SK-N-SH treated with all-trans-retinoic acid at 6 μM for 48 hours (cell line): ENCODE measurements at regions not wholly inside any gene's neighbourhood (a gene's known extent, or its start where the extent isn't known, plus 50 kb on each side); places are given as distances from the start of the nearest gene placed in this dataset.

Experiments
- BACH2 ChIP-seq: fragments of 250-450 bp; sonication (Bioruptor Pico); IDR thresholded peaks from 2 replicates; pipeline ENCODE4 v1.9.0; 2021; ENCODE audit warnings: mild to moderate bottlenecking, borderline replicate concordance
- PATZ1 ChIP-seq: fragments of 250-450 bp; sonication (Bioruptor Pico); IDR thresholded peaks from 2 replicates; pipeline ENCODE4 v1.8.0; 2020; ENCODE audit warnings: mild to moderate bottlenecking, moderate library complexity, borderline replicate concordance
- POU6F1 ChIP-seq: fragments of 250-450 bp; sonication (Bioruptor Pico); IDR thresholded peaks from 2 replicates; pipeline ENCODE4 v1.8.0; 2021; ENCODE audit warnings: low read depth, mild to moderate bottlenecking, moderate library complexity, borderline replicate concordance
- SNAI2 ChIP-seq: fragments of 250-450 bp; sonication (Bioruptor Pico); IDR thresholded peaks from 2 replicates; pipeline ENCODE4 v1.5.0; 2020; ENCODE audit warnings: mild to moderate bottlenecking, moderate library complexity
- ZC3H10 ChIP-seq: fragments of 250-450 bp; sonication (Bioruptor Pico); IDR thresholded peaks from 2 replicates; pipeline ENCODE4 v1.5.1; 2021; ENCODE audit warnings: mild to moderate bottlenecking, moderate library complexity
- ZFP30 ChIP-seq: fragments of 450-650 bp; formaldehyde crosslinking; IDR thresholded peaks from 2 replicates; pipeline ENCODE4 v1.5.0; 2022; ENCODE audit warnings: mild to moderate bottlenecking, moderate library complexity

DNA sequence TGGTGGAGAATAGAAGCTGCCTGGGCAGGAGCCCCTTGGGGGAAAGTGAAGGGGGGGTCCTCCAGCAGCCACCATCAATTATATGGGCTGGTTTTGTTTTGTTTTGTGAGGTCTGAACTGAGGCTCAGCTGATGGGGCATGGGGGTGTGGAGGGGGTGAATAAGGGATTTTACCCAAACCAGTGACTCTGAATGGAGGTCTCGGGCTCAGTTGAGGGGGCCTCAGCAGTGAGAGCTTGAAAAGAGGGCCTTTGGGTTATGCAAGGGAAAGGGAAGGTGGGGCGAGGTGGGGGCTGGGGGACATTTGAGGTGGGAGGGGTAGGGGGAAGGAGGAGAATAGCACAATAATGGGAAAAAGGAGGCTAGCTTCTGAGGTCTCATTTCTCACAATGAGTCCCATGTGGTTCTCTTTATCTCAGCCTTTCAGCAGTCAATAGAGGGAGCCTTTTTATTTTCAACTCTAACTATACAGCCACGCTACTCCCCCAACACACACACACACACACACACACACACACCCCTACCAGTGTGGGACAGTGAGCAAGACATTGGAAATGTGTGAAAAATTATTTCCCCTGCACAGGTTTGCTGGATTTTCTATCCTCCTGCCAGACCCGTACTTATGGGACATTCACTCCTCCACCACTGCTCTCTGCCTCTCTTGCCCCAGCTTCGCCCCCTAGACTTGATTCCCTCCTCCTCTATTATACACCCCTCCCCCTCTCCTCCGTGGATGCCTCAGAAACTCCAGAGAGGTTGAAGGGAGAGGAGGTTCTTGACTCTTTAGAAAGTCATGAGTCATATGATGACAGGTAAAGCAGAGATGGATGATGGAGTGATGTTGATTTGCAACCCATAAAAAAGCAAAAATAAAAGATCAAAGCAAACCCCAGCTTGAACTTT lies 96.0 kb downstream of the GTPBP8 start:
- TF ChIP-seq BACH2 (CRISPR knock-in tag) (no peak), ZC3H10 (CRISPR knock-in tag) (no peak), SNAI2 (CRISPR knock-in tag) (no peak), ZFP30 (CRISPR knock-in tag) (no peak), PATZ1 (CRISPR knock-in tag) (no peak), POU6F1 (CRISPR knock-in tag) (no peak)
